ENCODE measurements at regions not wholly inside any gene's neighbourhood (a gene's known extent, or its start where the extent isn't known, plus 50 kb on each side); places are given as distances from the start of the nearest gene placed in this dataset.

DNA sequence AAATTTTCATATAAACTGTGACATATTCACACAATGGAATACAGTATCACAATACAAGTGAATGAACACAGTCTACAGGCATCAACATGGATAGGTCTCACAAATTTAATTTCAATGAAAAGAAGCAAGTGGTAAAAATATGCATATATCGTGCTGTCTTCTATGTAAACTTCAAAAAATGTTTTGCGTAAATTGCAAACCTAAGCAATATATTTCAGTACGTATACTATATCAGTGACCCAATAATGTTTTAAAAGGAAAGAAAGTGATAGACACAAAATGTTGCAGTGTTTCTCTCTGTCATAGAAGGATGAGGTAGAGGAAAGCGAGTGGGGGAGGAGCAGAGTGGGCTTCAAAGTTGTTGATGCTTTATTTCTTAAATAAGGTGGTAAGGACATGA, 468.4 kb upstream of the CNTN3 start:
- no TSS peak for BruUV-seq (replicated peaks)
- Histone ChIP-seq H3K36me3 (ENCODE audit: control insufficient read depth in 1 of 2, insufficient read depth in 2 of 2, low read length in 2 of 2) (no peaks in the 10 kb centered on the region), H3K9me3 (ENCODE audit: control insufficient read depth in 1 of 2, insufficient read depth in 1 of 2, low read depth in 1 of 2, low read length in 2 of 2) (peaks cover 8 to 18% of the 10 kb centered on the region in 2 experiments; a peak in 2 of 4 replicates), H3K4me3 (replicated peaks in 1 of 2; ENCODE audit: low read depth in 1 of 2, low read length in 2 of 2) (no peak overlapping the region), H3K9ac (ENCODE audit: low read length) (no peak overlapping the region), H4K20me1 (ENCODE audit: insufficient read depth) (no peaks in the 10 kb centered on the region; the same call in 1 of the 2 replicates), H3K9me2 (ENCODE audit: insufficient read depth) (no peaks in the 10 kb centered on the region), H2AFZ (ENCODE audit: low read depth, low read length, poor library complexity, severe bottlenecking) (no peak overlapping the region), H3K27ac (ENCODE audit: low read depth, low read length) (no peak overlapping the region), H3K4me1 (ENCODE audit: control insufficient read depth in 1 of 2, insufficient read depth in 2 of 2, low read length in 2 of 2) (no peaks in the 10 kb centered on the region), H3K27me3 (ENCODE audit: insufficient read depth, low read length) (no peaks in the 10 kb centered on the region), H3K79me2 (ENCODE audit: insufficient read depth, low read length) (no peaks in the 10 kb centered on the region), H3K4me2 (ENCODE audit: low read length) (no peak overlapping the region)
- DNase-seq (ENCODE audit: low read depth, low spot score) (no peak), ATAC-seq (no peak)
- RAD21 ChIA-PET (ENCODE audit: low non-redundant PET in 1 of 2, low total read pairs in 2 of 2, uncharacterized antibody in 2 of 2, unreplicated experiment in 2 of 2), result no interaction called here
- TF ChIP-seq, protein P1, sequence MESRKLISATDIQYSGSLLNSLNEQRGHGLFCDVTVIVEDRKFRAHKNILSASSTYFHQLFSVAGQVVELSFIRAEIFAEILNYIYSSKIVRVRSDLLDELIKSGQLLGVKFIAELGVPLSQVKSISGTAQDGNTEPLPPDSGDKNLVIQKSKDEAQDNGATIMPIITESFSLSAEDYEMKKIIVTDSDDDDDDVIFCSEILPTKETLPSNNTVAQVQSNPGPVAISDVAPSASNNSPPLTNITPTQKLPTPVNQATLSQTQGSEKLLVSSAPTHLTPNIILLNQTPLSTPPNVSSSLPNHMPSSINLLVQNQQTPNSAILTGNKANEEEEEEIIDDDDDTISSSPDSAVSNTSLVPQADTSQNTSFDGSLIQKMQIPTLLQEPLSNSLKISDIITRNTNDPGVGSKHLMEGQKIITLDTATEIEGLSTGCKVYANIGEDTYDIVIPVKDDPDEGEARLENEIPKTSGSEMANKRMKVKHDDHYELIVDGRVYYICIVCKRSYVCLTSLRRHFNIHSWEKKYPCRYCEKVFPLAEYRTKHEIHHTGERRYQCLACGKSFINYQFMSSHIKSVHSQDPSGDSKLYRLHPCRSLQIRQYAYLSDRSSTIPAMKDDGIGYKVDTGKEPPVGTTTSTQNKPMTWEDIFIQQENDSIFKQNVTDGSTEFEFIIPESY (IDR thresholded peaks at IDR 0.05; ENCODE audit: extremely low read depth, insufficient replicate concordance, low read length), result no peak
- intact Hi-C loops (cut with micrococcal nuclease), result no loop called here
- POLR2A ChIA-PET, result no interaction called here
- CTCF ChIA-PET, result no interaction called here

DNA sequence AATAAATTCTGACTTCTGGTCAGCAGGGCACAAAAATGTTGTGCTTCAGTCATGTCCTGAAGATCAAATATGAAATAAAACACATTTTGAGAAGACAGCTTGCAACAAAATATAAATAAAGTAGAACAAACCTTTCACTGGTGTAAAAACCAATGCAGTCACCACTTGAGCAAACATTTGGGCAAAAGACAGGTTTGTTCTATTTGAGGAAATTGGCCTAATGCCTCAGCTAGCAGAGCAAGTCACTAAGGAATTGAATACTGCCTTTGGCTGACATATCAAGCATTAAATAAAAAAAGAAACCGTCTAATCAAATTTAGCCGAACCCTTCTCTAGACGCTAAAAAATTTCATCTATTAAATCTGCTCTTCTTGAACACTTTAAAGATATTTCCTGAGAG, 475.4 kb upstream of the CNTN3 start:
- ChIA-PET RAD21 (ENCODE audit: low non-redundant PET in 1 of 2, low total read pairs in 2 of 2, uncharacterized antibody in 2 of 2, unreplicated experiment in 2 of 2) (no interaction called here), POLR2A (no interaction called here), CTCF (no interaction called here)
- Histone ChIP-seq H3K4me3 (replicated peaks in 1 of 2; ENCODE audit: low read depth in 1 of 2, low read length in 2 of 2) (no peak overlapping the region), H3K27me3 (ENCODE audit: insufficient read depth, low read length) (no peaks in the 10 kb centered on the region), H3K4me2 (ENCODE audit: low read length) (no peak overlapping the region), H3K4me1 (ENCODE audit: control insufficient read depth in 1 of 2, insufficient read depth in 2 of 2, low read length in 2 of 2) (no peaks in the 10 kb centered on the region), H3K36me3 (ENCODE audit: control insufficient read depth in 1 of 2, insufficient read depth in 2 of 2, low read length in 2 of 2) (no peaks in the 10 kb centered on the region), H3K9ac (ENCODE audit: low read length) (no peak overlapping the region), H3K27ac (ENCODE audit: low read depth, low read length) (no peak overlapping the region), H3K79me2 (ENCODE audit: insufficient read depth, low read length) (no peaks in the 10 kb centered on the region), H4K20me1 (ENCODE audit: insufficient read depth) (no peaks in the 10 kb centered on the region), H2AFZ (ENCODE audit: low read depth, low read length, poor library complexity, severe bottlenecking) (no peak overlapping the region), H3K9me3 (ENCODE audit: control insufficient read depth in 1 of 2, insufficient read depth in 1 of 2, low read depth in 1 of 2, low read length in 2 of 2) (peaks cover 0 to 16% of the 10 kb centered on the region in 2 experiments; a peak in 1 of 4 replicates), H3K9me2 (ENCODE audit: insufficient read depth) (no peaks in the 10 kb centered on the region)
- DNase-seq (ENCODE audit: low read depth, low spot score) (no peak), ATAC-seq (no peak)
- intact Hi-C loops (cut with micrococcal nuclease), result no loop called here
- no TSS peak for BruUV-seq (replicated peaks)
- no peak for TF ChIP-seq JUND (IDR thresholded peaks at IDR 0.05)
- TF ChIP-seq SIN3A (IDR thresholded peaks at IDR 0.05; ENCODE audit: low read depth), result no peak
- TF ChIP-seq SRF (IDR thresholded peaks at IDR 0.05; ENCODE audit: low read depth), result no peak
- TF ChIP-seq POLR2A (IDR thresholded peaks at IDR 0.05; ENCODE audit: borderline replicate concordance, extremely low read depth, insufficient read depth, insufficient read length), result no peak
- TF ChIP-seq, protein P1 (IDR thresholded peaks at IDR 0.05; ENCODE audit: extremely low read depth, insufficient replicate concordance, low read length), result no peak
- no peak for TF ChIP-seq RAD21 (IDR thresholded peaks at IDR 0.05; ENCODE audit: low read depth)
- TF ChIP-seq FOSL1 (IDR thresholded peaks at IDR 0.05; ENCODE audit: low read depth), result no peak
- TF ChIP-seq, protein P2, sequence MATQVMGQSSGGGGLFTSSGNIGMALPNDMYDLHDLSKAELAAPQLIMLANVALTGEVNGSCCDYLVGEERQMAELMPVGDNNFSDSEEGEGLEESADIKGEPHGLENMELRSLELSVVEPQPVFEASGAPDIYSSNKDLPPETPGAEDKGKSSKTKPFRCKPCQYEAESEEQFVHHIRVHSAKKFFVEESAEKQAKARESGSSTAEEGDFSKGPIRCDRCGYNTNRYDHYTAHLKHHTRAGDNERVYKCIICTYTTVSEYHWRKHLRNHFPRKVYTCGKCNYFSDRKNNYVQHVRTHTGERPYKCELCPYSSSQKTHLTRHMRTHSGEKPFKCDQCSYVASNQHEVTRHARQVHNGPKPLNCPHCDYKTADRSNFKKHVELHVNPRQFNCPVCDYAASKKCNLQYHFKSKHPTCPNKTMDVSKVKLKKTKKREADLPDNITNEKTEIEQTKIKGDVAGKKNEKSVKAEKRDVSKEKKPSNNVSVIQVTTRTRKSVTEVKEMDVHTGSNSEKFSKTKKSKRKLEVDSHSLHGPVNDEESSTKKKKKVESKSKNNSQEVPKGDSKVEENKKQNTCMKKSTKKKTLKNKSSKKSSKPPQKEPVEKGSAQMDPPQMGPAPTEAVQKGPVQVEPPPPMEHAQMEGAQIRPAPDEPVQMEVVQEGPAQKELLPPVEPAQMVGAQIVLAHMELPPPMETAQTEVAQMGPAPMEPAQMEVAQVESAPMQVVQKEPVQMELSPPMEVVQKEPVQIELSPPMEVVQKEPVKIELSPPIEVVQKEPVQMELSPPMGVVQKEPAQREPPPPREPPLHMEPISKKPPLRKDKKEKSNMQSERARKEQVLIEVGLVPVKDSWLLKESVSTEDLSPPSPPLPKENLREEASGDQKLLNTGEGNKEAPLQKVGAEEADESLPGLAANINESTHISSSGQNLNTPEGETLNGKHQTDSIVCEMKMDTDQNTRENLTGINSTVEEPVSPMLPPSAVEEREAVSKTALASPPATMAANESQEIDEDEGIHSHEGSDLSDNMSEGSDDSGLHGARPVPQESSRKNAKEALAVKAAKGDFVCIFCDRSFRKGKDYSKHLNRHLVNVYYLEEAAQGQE (IDR thresholded peaks at IDR 0.05; ENCODE audit: low read depth), result no peak
- TF ChIP-seq, protein P3, sequence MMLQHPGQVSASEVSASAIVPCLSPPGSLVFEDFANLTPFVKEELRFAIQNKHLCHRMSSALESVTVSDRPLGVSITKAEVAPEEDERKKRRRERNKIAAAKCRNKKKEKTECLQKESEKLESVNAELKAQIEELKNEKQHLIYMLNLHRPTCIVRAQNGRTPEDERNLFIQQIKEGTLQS (IDR thresholded peaks at IDR 0.05), result no peak
- TF ChIP-seq YY1 (IDR thresholded peaks at IDR 0.05; ENCODE audit: extremely low read depth, insufficient replicate concordance, low read depth, low read length), result no peak
- no peak for TF ChIP-seq ELF1 (IDR thresholded peaks at IDR 0.05; ENCODE audit: borderline replicate concordance, low read depth)
- no peak for TF ChIP-seq EZH2phosphoT487 (IDR thresholded peaks at IDR 0.05; ENCODE audit: borderline replicate concordance)
- TF ChIP-seq EGR1 (IDR thresholded peaks at IDR 0.05; ENCODE audit: low read depth), result no peak

Measured in HCT116 (cell line).